HG03039 (cell line): ENCODE measurements at regions not wholly inside any gene's neighbourhood (a gene's known extent, or its start where the extent isn't known, plus 50 kb on each side); places are given as distances from the start of the nearest gene placed in this dataset.

Source experiments
- ATAC-seq: cut with Tn5 transposase; IDR thresholded peaks from one replicate; pipeline ENCODE4 v1.9.1; 2021; ENCODE audit warnings: mild to moderate bottlenecking, moderate library complexity; ENCODE audit not compliant: unreplicated experiment

DNA sequence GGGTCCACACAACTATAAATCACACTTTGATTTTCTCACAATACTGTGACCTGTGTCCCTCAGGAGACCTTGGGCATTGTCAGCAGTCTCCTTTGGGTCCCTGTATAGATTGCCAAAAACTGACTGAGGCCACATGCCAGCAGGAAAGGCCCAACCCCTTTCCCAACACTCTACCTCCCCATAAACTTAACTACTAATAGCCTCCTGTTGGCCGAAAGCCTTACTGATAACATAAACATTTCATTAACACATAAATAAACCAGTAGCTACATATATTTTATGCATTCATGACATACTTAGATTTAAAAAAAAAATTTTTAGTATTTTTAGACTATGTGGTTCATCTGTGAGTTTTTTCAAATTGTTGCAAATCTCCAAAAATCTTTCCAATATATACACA, 153.5 kb downstream of the ARL4C start:
- no peak for ATAC-seq

DNA sequence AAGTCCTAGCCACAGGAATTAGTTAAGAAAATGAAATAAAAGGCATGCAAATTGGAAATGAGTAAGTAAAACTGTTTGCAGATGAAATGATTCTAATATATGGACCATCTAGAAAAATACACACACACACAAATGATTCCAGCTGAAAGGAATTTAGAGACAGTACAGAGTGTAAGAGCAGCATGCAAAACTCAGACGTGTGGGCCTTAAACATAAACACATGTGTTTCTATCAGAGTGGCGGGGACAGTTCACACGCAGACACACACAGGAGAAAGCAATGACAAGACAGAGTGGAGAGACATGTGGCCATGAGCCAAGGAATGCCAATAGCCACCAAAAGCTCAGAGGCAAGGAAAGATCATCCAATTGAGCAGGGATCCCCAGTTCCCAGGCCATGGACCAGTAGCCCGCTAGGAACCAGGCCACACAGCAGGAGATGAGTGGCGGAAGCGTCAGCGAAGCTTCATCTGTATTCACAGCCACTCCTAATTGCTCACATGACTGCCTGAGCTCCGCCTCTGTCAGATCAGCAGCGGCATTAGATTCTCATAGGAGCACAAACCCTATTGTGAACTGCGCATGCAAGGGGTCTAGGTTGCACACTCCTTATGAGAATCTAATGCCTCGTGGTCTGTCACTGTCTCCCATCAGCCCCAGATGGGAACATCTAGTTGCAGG, 155.4 kb downstream of the ARL4C start:
- no peak for ATAC-seq

DNA sequence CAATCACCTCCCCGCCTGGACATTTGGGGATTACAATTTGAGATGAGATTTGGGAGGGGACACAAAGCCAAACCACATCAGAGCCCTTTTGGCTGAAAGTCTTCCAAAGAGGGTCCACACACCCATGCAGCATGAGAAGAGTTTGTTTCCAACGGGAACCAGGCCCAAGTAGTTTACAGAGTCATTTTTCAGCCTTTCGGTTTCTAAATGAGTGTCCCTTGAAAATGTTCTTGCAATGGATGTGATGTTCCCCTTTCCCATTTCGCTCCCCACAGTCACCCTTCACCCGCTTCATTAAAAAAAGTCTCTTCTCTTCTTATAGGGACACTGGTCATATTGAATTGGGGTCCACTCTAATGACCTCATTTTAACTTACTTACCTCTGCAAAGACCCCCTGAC, 157.4 kb downstream of the ARL4C start:
- no peak for ATAC-seq

DNA sequence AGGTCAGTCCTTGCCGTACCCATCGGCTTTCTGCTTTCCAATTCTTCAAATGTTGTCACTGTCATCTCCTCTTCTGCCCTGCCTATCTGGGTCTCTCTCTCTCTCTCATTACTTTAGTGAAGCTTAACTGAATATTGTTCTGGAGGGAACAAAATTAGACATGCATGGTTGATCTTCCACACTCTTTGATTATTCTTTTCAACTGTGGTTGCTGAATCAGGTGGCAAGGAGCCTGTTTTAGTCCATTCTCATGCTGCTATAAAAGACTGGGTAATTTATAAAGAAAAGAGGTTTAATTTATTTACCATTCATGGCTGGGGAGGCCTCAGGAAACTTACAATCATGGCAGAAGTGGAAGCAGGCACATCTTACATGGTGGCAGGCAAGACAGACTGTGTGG, 157.9 kb downstream of the ARL4C start:
- no peak for ATAC-seq

DNA sequence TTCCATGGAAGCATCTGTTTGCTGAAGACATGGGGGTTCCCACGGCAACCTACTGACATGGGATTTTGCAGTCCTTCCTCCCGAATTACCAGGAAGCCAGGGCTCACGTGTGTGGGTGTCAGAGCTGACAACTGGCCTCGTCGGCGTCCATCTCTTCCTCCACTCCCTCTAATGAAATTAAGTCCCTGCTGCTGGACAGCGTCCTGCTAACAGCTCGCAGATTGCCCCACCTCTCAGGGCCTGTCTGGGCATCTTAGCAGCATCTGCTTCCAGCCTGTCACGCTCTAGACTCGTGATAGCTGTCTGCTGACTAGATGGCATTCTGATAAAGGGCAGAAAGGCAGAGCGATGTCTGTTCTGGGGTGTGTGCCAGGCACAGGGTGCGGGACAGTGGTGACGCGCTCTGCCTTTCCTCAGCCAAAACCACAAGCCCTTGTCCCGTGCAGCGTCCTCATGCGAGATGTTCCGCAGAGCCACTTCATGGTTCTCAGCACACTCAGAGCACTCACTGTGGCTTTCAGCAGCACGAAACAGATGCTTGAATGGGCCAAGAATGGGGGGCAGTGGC, 161.1 kb downstream of the ARL4C start:
- no peak for ATAC-seq

DNA sequence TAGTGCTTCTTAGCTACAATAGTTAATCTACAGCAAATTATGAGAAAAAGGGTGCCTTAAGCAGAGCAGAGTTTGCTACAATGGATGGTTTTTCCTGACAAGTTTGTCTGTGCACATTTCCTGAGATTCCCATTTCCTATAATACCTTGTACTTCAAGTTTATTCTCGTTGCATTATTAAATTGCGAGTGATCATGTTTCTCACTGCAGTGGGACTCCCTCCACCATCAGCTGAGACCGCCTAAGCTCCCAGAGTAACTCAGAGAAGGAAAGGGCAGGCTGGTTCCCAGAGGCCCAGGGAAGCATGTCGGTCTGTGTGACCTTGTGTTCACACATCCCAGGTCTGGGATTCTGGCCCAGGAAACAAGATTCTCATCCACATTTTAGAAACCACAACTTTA, 162.1 kb downstream of the ARL4C start:
- ATAC-seq: no peak

DNA sequence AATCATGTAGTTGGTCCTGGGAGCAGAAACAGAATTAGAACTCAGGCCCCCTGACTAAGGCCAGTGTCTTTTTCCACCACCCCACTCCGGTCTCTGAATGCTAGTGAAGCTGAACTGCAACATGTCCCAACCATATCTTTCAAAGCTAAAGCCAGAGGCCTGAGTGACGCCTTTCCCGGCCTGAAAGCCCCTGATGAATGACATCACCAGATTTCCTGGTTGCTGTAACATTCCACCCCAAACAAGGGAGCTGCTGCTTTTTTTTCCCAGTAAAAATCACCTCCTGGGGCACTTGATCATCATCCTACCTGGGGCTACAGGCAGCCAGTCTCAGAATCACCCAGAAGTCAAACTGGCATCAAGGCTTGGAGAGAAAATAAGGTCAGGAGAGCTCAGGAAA, 162.7 kb downstream of the ARL4C start:
- no peak for ATAC-seq

DNA sequence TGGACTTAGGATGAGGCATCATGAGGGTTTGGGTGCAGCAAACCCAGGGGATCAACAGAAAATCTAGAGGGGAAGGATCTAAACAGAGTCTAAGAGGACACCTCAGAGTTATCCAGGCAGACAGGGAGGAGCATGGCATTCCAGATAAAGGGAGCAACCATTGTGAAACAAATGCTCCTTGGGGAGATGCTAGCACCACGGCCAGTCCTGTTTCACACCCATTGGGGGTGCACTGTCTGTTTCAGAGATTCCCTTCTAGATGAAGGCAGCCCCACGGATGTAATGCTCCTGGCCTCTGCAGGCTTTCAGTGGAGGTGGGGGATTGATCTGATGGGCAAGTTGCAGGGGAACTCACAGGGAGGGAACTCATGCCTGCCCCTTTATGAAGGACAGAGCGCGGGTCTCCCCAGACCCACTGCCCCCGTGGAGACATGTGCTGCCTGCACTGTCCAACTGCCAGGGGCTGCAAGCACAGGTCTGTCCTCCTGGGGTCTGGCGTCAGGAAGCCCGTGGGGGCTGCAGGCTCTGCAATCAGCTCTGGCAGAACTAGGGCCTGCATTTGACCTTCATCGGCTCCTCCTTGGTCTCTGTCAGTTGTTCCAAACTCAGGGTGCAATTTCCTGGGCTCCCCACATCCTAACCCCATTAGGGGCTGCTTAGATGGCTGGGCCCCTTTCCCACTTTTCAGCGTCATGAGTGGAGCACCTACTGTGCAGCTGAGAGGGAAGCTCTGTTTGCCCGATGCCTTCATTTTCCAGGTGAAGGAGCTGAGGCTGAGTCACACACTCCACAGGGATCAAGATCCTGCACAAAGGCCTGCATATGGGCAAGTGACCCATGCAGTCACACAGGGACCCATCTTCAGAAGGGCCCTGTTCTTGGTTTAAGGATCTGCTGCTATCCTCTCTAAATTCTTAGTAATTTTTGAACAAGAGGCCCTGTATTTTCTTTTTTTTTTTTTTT, 163.4 kb downstream of the ARL4C start:
- ATAC-seq: no peak

DNA sequence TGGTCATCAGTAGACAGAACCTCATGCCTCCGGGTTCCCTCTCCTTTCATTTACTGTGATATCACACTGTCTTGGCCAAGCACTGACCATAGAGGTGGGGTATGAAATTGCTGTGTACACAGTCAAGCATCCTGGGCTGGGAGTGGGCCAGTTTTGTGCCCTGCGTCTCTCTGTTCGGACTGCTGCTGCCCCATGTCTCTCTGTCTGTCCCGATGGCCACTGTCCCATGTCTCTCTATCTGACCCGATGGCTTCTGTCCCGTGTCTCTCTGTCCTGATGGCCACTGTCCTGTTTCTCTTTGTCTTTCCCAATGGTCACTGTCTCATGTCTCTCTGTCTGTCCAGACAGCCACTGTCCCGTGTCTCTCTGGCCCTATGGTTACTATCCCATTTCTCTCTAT, 164.9 kb downstream of the ARL4C start:
- no peak for ATAC-seq

DNA sequence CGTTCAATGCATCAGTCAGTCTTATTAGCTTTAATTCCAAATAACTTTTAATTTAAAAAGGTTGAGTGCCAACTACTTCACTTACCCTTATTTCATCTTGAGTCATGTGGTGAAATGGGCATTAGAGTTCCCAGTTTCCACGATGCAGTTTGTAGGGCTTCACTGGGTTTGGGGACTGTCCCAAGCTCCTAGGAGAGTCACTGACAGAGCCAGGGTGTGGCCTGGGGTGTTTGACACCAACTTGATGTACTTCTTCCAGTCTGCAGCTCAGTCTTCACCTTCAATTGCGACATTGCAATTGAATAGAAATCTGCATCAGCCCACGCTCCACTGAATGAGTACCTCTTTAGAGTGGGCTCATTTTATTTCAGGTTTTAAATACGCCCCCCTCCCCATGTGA, 165.3 kb downstream of the ARL4C start:
- no peak for ATAC-seq

DNA sequence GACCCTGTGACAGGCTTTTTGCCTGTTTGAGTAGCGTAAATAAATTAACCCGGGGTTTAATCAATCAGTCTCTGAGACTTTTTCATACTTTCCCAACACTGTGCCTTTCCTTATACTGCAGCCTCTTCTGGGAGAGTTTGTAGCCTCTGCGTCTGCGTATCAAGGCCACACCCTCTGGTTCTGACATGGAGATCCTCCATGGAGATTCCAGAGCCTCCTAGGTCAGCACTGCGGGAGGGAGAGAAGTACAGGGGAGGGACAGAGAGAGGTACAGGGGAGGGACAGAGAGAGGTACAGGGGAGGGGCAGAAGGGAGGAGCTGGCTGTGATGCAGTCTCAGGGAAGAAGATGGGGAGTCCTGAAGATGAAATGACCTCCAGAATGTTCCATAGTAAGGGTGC, 166.0 kb downstream of the ARL4C start:
- ATAC-seq: no peak

DNA sequence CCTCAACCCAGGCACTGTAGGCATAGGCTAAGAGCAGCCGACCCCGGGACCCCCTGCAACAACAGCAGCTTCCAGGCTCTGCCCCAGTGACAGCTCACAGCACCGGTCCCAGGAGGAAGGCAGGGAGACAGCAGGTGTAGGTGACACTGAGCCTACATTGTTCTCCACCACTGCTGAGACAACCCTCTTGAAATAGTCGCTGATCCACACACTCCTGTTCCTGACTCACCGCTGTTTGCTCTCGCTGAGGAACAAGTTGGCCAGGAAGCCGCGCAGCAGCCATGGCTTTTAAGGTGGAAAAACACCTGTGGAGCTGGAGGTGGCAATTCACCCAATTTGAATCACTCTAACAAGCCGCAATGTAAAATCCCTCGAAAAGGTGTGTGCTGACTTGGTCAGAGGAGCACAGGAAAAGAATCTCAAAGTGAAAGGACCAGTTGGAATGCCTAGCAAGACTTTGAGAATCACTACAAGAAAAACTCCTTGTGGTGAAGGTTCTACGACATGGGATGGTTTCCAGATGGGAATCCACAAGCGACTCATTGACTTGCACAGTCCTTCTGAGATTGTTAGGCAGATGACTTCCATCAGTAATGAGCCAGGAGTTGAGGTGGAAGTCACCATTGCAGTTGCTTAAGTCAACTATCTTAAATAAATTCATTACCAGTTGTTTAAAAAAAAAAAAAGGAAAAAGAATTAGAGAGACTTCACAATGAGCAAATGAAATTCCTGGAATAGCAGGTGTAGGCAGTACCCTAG, 167.5 kb downstream of the ARL4C start:
- no peak for ATAC-seq

DNA sequence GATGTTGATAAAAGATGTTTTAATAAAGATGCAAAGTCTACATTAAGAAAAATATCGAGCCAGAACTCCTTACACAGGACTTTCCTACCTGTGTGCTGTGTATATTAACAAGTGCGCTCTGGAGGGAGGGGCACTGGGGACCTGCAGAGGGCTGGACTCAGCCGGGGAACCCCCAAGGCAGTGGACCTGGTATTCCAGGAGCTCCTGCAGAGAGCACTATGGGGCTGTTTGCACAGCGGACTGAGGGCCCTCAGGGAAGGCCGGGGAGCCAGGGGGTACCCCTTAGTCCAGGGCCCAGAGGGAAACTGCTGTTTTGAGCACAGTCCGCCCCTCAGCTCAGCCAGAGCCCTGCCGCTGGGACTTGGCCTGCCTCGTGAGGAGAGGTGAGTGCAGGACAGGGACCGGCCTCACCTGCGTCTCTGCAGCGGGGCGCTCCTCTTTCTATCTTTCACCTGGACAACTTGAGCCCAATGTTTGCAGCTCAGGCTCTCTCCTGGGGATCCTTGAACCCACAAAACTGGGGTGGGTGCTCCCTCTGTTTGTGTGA, 168.4 kb downstream of the ARL4C start:
- no peak for ATAC-seq

DNA sequence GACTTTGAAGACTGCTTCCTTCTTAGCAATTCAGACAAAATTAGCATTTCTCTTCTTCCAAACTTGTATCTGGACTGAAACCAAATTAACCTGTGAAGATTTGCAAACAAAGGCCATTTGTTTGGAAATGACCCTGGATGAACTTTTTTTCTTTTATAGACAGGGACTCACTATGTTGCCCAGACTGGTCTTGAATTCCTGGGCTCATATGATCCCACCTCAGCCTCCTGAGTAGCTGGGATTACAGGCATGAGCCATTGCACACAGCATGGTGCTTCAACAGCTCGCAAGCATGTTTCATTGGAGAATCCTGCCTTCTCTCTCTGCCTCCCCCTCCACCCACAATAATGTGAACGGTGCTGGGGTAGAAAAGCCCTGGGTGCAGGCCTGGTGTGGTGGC, 170.2 kb downstream of the ARL4C start:
- no peak for ATAC-seq

DNA sequence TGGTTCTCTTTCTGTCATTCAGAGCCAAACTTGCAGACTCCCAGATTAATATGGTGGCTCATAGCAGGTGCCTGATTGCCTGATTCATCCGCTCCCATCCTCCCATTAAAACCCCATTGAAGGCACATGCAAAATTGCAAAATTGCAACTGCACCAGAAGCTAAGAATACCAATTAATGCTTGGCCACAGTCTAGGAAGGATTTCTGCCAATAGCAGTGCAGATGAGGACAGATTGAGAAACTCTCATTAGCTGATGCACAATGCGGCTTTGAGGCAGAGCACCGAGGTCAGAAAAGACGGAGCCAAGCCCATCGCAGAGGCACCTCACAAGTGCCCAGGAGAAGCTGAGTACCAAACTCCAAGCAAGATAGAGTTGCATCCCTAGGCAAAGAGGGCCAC, 172.8 kb downstream of the ARL4C start:
- no peak for ATAC-seq

DNA sequence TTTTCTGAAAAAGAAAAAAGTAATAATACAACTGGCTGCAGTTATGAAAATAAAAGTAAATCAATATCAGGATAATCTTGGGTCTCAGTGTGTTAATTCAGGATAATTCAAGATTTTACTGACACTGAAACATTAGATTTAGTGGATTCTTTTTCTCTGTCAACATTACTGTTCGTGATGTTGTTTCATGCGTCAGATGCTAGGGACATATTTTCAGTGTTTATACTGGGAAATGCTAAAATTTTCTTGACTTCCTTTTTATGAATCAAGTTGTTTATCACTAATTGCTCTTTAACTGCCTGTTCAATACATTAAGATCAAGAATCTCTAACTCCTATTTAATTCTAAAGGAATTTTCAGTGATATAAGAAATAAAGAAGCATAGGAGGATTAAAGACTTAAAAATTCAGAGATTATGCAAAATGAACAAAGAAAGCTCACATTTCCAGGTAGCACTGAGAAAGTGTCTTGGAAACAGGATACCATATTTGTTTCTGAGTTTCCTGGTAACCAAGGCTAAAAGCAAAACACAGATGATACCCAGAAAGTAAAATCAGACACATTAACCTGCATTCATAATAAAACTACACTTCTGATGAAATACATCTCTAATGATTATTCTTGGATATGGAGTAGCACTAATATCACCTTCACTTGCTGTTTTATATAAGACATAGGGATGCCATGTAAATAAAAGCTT, 174.0 kb downstream of the ARL4C start:
- no peak for ATAC-seq

DNA sequence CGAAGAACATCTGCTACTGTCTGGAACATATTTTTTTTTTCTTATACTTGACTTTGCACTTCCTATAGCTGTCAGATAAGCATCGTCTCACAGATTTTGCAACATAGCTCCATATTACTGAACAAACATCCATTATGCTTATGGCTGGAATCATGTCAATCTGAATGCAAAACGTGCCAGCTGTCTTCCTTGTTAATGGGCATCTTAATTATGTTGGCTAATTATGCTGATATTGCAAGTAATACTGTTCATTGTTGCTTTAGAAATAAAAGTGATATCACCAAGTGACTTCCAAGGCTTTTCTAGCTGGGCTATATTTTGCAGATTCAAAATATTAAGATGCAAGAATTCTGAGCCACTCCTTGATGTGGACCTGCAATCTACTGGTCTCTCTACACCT, 176.8 kb downstream of the ARL4C start:
- no peak for ATAC-seq

DNA sequence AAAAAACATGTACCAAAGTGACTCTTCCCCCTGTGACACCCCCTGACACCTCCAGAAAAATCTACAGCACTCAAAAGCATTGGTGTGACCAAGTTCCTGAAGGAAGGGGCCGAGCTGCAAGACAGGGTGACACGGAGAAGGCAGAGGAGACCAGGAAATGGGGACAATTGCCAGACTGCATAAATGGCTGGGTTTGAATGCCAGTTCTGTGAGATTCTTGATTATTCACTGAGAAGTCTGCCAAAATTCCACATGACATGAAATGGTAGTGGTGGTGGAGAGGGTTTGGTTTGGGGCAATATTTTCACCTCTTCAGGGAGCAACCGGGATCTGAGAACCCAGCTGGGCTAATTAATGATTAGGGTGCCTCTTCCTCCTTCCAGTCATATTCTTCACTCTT, 178.5 kb downstream of the ARL4C start:
- ATAC-seq: no peak

DNA sequence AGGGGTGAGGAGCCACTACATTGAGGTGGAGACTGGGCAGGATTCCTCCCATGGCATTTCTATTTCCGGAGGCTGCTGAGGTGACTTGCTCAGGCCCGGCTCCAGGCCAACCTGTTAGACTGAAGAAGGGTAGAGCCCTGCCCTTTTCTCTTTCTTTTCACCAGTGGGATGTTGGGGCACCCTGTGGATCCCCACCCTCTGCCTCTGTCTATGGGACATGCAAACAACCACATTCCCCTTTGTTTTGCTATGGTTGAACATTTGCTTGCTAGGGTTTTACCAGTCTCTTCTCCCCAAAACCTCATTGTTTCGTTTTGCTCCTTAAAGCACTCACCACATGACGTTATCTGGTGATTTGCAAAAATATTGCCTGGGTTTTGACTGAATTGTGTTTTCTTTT, 183.3 kb downstream of the ARL4C start:
- no peak for ATAC-seq

DNA sequence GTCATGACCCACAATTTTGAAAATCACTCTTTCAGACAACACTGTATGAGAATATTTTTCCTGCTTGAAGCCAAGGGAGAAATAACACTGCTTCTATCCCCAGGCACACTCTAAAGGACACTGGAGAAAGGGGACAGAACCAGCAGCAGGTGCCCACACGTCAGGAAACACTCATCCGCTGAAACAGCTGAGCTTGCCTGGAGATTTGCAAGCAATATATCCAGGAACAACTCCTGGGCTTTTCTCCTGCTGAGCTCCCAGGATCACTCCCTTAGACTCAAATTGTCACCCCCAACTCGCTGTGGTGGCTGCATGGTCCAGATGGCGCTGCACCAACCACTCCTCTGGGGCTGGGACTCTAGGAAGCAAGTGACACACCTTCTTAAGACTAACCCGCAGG, 186.7 kb downstream of the ARL4C start:
- ATAC-seq: no peak
